Left ventricle myocardium inferior (tissue), 1 donor: ENCODE measurements at regions not wholly inside any gene's neighbourhood (a gene's known extent, or its start where the extent isn't known, plus 50 kb on each side); places are given as distances from the start of the nearest gene placed in this dataset.
"Not testable (repeated sequence)": the region's sequence is repeated elsewhere in the genome, so short reads cannot be mapped to it uniquely, and the experiment has no call there.

Experiments used
- DNase-seq: peaks from one replicate; pipeline ENCODE4 v3.0.0-alpha.2; 2020
- H3K27ac ChIP-seq: fragments of 200-600 bp; replicated peaks from 2 replicates; pipeline ENCODE4 v1.8.0; 2021
- H3K27me3 ChIP-seq: fragments of 200-600 bp; 2 replicates; pipeline ENCODE4 v1.8.0; 2021; ENCODE audit warnings: low read depth
- H3K36me3 ChIP-seq: fragments of 200-600 bp; 2 replicates; pipeline ENCODE4 v1.8.0; 2021
- H3K4me1 ChIP-seq: fragments of 200-600 bp; 2 replicates; pipeline ENCODE4 v1.8.0; 2021
- H3K4me3 ChIP-seq: fragments of 200-600 bp; 2 replicates; pipeline ENCODE4 v1.8.0; 2021; ENCODE audit warnings: mild to moderate bottlenecking, moderate library complexity
- H3K9me3 ChIP-seq: fragments of 200-600 bp; replicated peaks from 2 replicates; pipeline ENCODE4 v1.8.0; 2021
- CTCF ChIP-seq: fragments of 200-600 bp; IDR thresholded peaks from 2 replicates; pipeline ENCODE4 v1.8.0; 2021; ENCODE audit warnings: antibody characterized with exemption, mild to moderate bottlenecking, borderline replicate concordance
- intact Hi-C: fragments of 100-400 bp; cut with micrococcal nuclease; formaldehyde crosslinking; loops from one replicate; pipeline ENCODE4 v1.11.0; 2022
- donor health status: DM: no; HTN: yes; CAD: no; lungs with severe emphysema.

DNA sequence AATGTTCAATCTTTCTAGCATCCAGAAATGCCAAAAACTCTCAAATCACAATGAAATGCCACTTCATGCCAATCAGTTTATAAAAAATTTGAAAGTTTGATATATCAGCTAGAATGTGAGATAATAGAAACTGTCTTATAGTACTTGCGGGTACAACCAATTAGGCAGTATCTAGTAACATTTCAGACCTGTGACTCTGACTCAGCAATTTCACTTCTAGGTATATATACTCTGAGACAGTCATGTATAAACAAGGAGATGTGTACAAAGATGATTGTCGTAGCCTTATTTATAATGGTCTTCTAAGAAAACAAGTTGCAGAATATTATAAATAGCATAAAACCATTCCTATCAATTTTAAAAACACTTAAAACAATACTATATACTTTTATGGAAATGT, 252.3 kb upstream of the PODXL start:
- Histone ChIP-seq H3K9me3 (no peaks in the 10 kb centered on the region), H3K27me3 (peaks cover 67% of the 10 kb centered on the region), H3K27ac (no peak overlapping the region), H3K36me3 (no peaks in the 10 kb centered on the region), H3K4me1 (no peaks in the 10 kb centered on the region), H3K4me3 (no peak overlapping the region)
- intact Hi-C loops, result no loop called here
- no peak for DNase-seq
- TF ChIP-seq CTCF, result no peak

DNA sequence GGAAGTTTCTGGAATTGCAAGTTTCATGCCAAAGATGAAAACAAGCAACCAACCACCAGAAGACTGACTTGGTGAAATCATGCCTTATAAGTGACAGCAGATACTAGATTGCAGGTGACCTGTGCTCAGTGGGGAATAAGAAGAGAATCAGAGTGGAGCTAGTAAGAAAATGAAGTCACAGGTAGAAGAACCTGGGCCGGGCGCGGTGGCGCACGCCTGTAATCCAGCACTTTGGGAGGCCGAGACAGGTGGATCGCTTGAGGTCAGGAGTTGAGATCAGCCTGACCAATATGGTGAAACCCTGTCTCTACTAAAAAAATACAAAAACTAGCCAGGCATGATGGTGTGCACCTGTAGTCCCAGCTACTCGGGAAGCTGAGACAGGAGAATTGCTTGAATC, 251.7 kb upstream of the PODXL start:
- H3K36me3 ChIP-seq, intact Hi-C loops, H3K27ac ChIP-seq, DNase-seq, H3K4me3 ChIP-seq, H3K4me1 ChIP-seq, H3K9me3 ChIP-seq: not testable (repeated sequence)
- H3K27me3 ChIP-seq, result peaks cover 61% of the 10 kb centered on the region

GRCh38 chr7:131803816-131804215, 247.4 kb upstream of the PODXL start:
- DNase-seq, result no peak
- Histone ChIP-seq H3K9me3 (no peaks in the 10 kb centered on the region), H3K27ac (no peak overlapping the region), H3K4me3 (no peak overlapping the region), H3K36me3 (no peaks in the 10 kb centered on the region), H3K27me3 (peaks cover 45% of the 10 kb centered on the region), H3K4me1 (no peaks in the 10 kb centered on the region)
- intact Hi-C loops, result no loop called here
- TF ChIP-seq CTCF, result no peak

- no peak overlapping the region for H3K27ac ChIP-seq
- no peaks in the 10 kb centered on the region for H3K4me1 ChIP-seq
- H3K36me3 ChIP-seq, result no peaks in the 10 kb centered on the region
- peaks cover 53% of the 10 kb centered on the region for H3K27me3 ChIP-seq
- H3K4me3 ChIP-seq, result no peak overlapping the region
- no peak for TF ChIP-seq CTCF
- DNase-seq, result no peak
- intact Hi-C loops, result no loop called here
- H3K9me3 ChIP-seq, result no peaks in the 10 kb centered on the region
Observed at GRCh38 chr7:131802195-131802864, 245.9 kb upstream of the PODXL start.

DNA sequence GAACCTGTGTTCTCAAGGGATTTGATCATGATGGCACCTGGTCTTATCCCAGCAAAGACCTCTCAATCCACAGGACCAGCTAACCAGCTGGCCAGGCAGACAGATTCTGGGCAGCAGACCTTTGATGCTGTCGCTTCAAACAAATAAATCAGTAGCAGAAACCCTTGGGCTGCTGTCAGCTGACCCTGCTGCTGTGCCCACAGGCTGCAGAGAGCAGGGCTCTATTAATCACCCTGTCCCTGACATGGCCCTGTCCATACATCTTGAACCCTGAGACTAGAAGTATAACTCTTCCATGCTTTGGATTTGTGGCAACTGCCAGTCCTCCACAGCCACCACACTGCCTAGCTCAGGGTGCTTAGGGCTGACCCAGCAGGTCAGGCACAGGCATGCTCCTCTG, 244.1 kb upstream of the PODXL start:
- H3K27ac ChIP-seq, result no peak overlapping the region
- no peak overlapping the region for H3K4me3 ChIP-seq
- no peak for TF ChIP-seq CTCF
- H3K4me1 ChIP-seq, result no peaks in the 10 kb centered on the region
- H3K27me3 ChIP-seq, result peaks cover 53% of the 10 kb centered on the region
- no peak for DNase-seq
- H3K36me3 ChIP-seq, result no peaks in the 10 kb centered on the region
- no peaks in the 10 kb centered on the region for H3K9me3 ChIP-seq
- intact Hi-C loops, result no loop called here

DNA sequence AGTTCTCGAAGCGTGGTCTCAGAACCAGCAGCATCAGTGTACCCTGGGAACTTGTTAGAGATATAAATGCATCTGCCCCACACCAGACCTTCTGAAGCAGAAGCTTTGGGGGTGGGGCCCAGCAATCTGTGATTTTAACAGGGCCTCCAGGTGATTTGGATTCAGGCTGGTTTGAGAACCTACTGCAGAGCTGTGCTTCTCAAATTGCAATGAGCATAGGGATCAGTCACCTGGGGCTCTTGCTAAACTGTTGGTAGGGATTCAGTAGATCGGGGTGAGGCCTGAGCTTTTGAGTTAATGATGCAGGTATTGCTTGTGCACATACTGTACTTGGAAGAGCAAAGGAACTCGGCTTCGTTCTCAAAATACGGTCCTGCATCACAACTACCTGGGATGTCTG, 243.6 kb upstream of the PODXL start:
- no peak overlapping the region for H3K27ac ChIP-seq
- no peaks in the 10 kb centered on the region for H3K4me1 ChIP-seq
- DNase-seq, result no peak
- H3K27me3 ChIP-seq, result peaks cover 55% of the 10 kb centered on the region
- intact Hi-C loops, result no loop called here
- no peaks in the 10 kb centered on the region for H3K36me3 ChIP-seq
- no peak overlapping the region for H3K4me3 ChIP-seq
- no peaks in the 10 kb centered on the region for H3K9me3 ChIP-seq
- TF ChIP-seq CTCF, result no peak
